Ishikawa (cell line): ENCODE measurements at regions not wholly inside any gene's neighbourhood (a gene's known extent, or its start where the extent isn't known, plus 50 kb on each side); places are given as distances from the start of the nearest gene placed in this dataset.

ENCODE experiments used
- CEBPB ChIP-seq: IDR thresholded peaks from 2 replicates; pipeline ENCODE4 v1.6.1; 2012
- EP300 ChIP-seq: IDR thresholded peaks from 2 replicates; pipeline ENCODE4 v1.6.1; 2012; ENCODE audit warnings: borderline replicate concordance
- RAD21 ChIP-seq: IDR thresholded peaks from 2 replicates; pipeline ENCODE4 v1.6.1; 2012; ENCODE audit warnings: low read depth
- ZBTB7A ChIP-seq: IDR thresholded peaks from 2 replicates; pipeline ENCODE4 v1.6.1; 2012; ENCODE audit warnings: low read depth

DNA sequence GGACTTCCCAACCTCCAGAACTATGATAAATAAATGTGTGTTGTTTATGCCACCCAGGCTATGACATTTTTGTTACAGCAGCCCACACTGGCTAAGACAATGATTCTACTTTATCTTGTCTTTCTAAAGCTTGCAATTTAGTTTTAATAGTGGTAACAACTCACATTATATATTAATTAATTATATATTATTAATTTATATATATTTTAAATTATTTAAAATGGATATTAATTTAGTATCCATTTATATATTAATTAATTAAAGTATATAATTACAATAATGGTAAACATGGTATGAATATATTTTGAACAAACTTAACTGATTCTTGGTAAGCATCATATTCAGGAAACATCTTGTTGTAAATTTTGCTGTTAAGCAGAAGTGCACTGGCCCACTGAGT is 863.9 kb downstream of the MCTP2 start:
- no peak for TF ChIP-seq ZBTB7A
- TF ChIP-seq EP300 = no peak
- no peak for TF ChIP-seq CEBPB
- no peak for TF ChIP-seq RAD21
